MM.1S (cell line): ENCODE measurements at regions not wholly inside any gene's neighbourhood (a gene's known extent, or its start where the extent isn't known, plus 50 kb on each side); places are given as distances from the start of the nearest gene placed in this dataset.

ENCODE experiments used
- DNase-seq: peaks from one replicate; pipeline ENCODE4 v3.0.0-alpha.2; 2015
- H2AFZ ChIP-seq: fragments of 300-600 bp; sonication (generic); 2 replicates; pipeline ENCODE4 v1.6.0; 2016; ENCODE audit warnings: antibody characterized with exemption, low read length
- H3F3A ChIP-seq: fragments of 300-600 bp; sonication (generic); 2 replicates; pipeline ENCODE4 v1.6.1; 2016; ENCODE audit warnings: mild to moderate bottlenecking, antibody characterized with exemption, low read length, moderate library complexity, mixed read lengths; ENCODE audit not compliant: insufficient read depth
- H3K27ac ChIP-seq: fragments of 300-600 bp; sonication (generic); 2 replicates; pipeline ENCODE4 v1.5.1; 2016; ENCODE audit warnings: mild to moderate bottlenecking, low read length
- H3K27me3 ChIP-seq: fragments of 300-600 bp; sonication (generic); replicated peaks from 2 replicates; pipeline ENCODE4 v1.6.0; 2016; ENCODE audit warnings: low read length; ENCODE audit not compliant: insufficient read depth
- H3K36me3 ChIP-seq: fragments of 300-600 bp; sonication (generic); replicated peaks from 2 replicates; pipeline ENCODE4 v1.6.1; 2016; ENCODE audit warnings: mild to moderate bottlenecking, low read length, mixed read lengths; ENCODE audit not compliant: insufficient read depth
- H3K4me1 ChIP-seq: fragments of 300-600 bp; sonication (generic); 2 replicates; pipeline ENCODE4 v1.6.1; 2016; ENCODE audit warnings: low read length, mixed read lengths
- H3K4me2 ChIP-seq: fragments of 300-600 bp; sonication (generic); 2 replicates; pipeline ENCODE4 v1.6.0; 2016; ENCODE audit warnings: low read depth, low read length
- H3K4me3 ChIP-seq: fragments of 300-600 bp; sonication (generic); 2 replicates; pipeline ENCODE4 v1.5.1; 2016; ENCODE audit warnings: low read length, mixed read lengths
- H3K79me2 ChIP-seq: fragments of 300-600 bp; sonication (generic); 2 replicates; pipeline ENCODE4 v1.6.1; 2016; ENCODE audit warnings: mixed run types, low read length, mixed read lengths
- H3K9ac ChIP-seq: fragments of 300-600 bp; sonication (generic); 2 replicates; pipeline ENCODE4 v1.6.1; 2016; ENCODE audit warnings: low read length, mixed read lengths
- H3K9me2 ChIP-seq: fragments of 300-600 bp; sonication (generic); replicated peaks from 2 replicates; pipeline ENCODE4 v1.6.1; 2016; ENCODE audit warnings: mild to moderate bottlenecking, low read length, mixed read lengths; ENCODE audit not compliant: insufficient read depth
- H3K9me3 ChIP-seq: fragments of 300-600 bp; sonication (generic); replicated peaks from 2 replicates; pipeline ENCODE4 v1.6.1; 2016; ENCODE audit warnings: mild to moderate bottlenecking, low read length, mixed read lengths; ENCODE audit not compliant: insufficient read depth
- H4K20me1 ChIP-seq: fragments of 300-600 bp; sonication (generic); 2 replicates; pipeline ENCODE4 v1.6.1; 2016; ENCODE audit warnings: mild to moderate bottlenecking, low read length, moderate library complexity, mixed read lengths; ENCODE audit not compliant: insufficient read depth
- CTCF ChIP-seq: fragments of 300-600 bp; sonication (generic); IDR thresholded peaks from 2 replicates; pipeline ENCODE4 v1.5.1; 2016; ENCODE audit warnings: antibody characterized with exemption, low read length, mixed read lengths
- EZH2 ChIP-seq: fragments of 300-600 bp; sonication (generic); optimal IDR thresholded peaks from 2 replicates; pipeline ENCODE3; 2017; ENCODE audit warnings: low read depth, mild to moderate bottlenecking, antibody characterized with exemption, low read length, mixed read lengths
- EZH2phosphoT487 ChIP-seq: fragments of 300-600 bp; sonication (generic); IDR thresholded peaks from 2 replicates; pipeline ENCODE4 v1.6.1; 2018; ENCODE audit warnings: antibody characterized with exemption, low read length

- Histone ChIP-seq H3K79me2 (no peaks in the 10 kb centered on the region), H3K27ac (no peak overlapping the region), H3K4me2 (no peak overlapping the region), H4K20me1 (no peaks in the 10 kb centered on the region), H3F3A (no peaks in the 10 kb centered on the region), H3K9ac (no peak overlapping the region), H3K9me3 (no peaks in the 10 kb centered on the region), H3K27me3 (peaks cover 46% of the 10 kb centered on the region), H3K36me3 (no peaks in the 10 kb centered on the region), H2AFZ (no peak overlapping the region), H3K4me3 (no peak overlapping the region), H3K9me2 (no peaks in the 10 kb centered on the region), H3K4me1 (no peaks in the 10 kb centered on the region)
- DNase-seq: no peak
- TF ChIP-seq EZH2: no peak
- no peak for TF ChIP-seq EZH2phosphoT487
- no peak for TF ChIP-seq CTCF
Observed at GRCh38 chr11:70705930-70706329, 307.6 kb downstream of the CTTN start.

GRCh38 chr11:70707821-70708220, 309.5 kb downstream of the CTTN start:
- no peaks in the 10 kb centered on the region for H3K9me2 ChIP-seq
- H3K4me3 ChIP-seq: no peak overlapping the region
- no peak for TF ChIP-seq CTCF
- no peak for TF ChIP-seq EZH2phosphoT487
- TF ChIP-seq EZH2: no peak
- H3K27me3 ChIP-seq: peaks cover 65% of the 10 kb centered on the region
- H3K36me3 ChIP-seq: no peaks in the 10 kb centered on the region
- no peaks in the 10 kb centered on the region for H3K4me1 ChIP-seq
- no peaks in the 10 kb centered on the region for H4K20me1 ChIP-seq
- no peaks in the 10 kb centered on the region for H3K79me2 ChIP-seq
- no peaks in the 10 kb centered on the region for H3F3A ChIP-seq
- H3K27ac ChIP-seq: no peak overlapping the region
- H3K9ac ChIP-seq: no peak overlapping the region
- H3K9me3 ChIP-seq: no peaks in the 10 kb centered on the region
- DNase-seq: no peak
- no peak overlapping the region for H2AFZ ChIP-seq
- no peak overlapping the region for H3K4me2 ChIP-seq

- Histone ChIP-seq H2AFZ (no peak overlapping the region), H3K9ac (no peak overlapping the region), H3K4me1 (no peaks in the 10 kb centered on the region), H3K4me2 (no peak overlapping the region), H3K36me3 (no peaks in the 10 kb centered on the region), H3K27me3 (peaks cover 77% of the 10 kb centered on the region), H3K4me3 (no peak overlapping the region), H3K79me2 (no peaks in the 10 kb centered on the region), H3F3A (no peaks in the 10 kb centered on the region), H3K9me2 (no peaks in the 10 kb centered on the region), H4K20me1 (no peaks in the 10 kb centered on the region), H3K9me3 (no peaks in the 10 kb centered on the region), H3K27ac (no peak overlapping the region)
- no peak for DNase-seq
- no peak for TF ChIP-seq EZH2
- no peak for TF ChIP-seq EZH2phosphoT487
- TF ChIP-seq CTCF: no peak
Observed at GRCh38 chr11:70709596-70709995, 311.3 kb downstream of the CTTN start.

- H3K36me3 ChIP-seq: no peaks in the 10 kb centered on the region
- no peak overlapping the region for H2AFZ ChIP-seq
- no peaks in the 10 kb centered on the region for H4K20me1 ChIP-seq
- no peaks in the 10 kb centered on the region for H3F3A ChIP-seq
- no peaks in the 10 kb centered on the region for H3K4me1 ChIP-seq
- no peak overlapping the region for H3K9ac ChIP-seq
- no peaks in the 10 kb centered on the region for H3K79me2 ChIP-seq
- DNase-seq: no peak
- no peak overlapping the region for H3K4me2 ChIP-seq
- peaks cover 81% of the 10 kb centered on the region for H3K27me3 ChIP-seq
- no peak overlapping the region for H3K27ac ChIP-seq
- H3K9me2 ChIP-seq: no peaks in the 10 kb centered on the region
- TF ChIP-seq CTCF (no peak), EZH2phosphoT487 (no peak)
- H3K9me3 ChIP-seq: no peaks in the 10 kb centered on the region
- H3K4me3 ChIP-seq: no peak overlapping the region
Observed at GRCh38 chr11:70710192-70710591, 311.9 kb downstream of the CTTN start.
